ENCODE measurements at regions not wholly inside any gene's neighbourhood (a gene's known extent, or its start where the extent isn't known, plus 50 kb on each side); places are given as distances from the start of the nearest gene placed in this dataset.

GRCh38 chr4:1474126-1475090 is 68.2 kb upstream of the NKX1-1 start (continued):
- no peak for TF ChIP-seq RERE (CRISPR knock-in tag; IDR thresholded peaks at IDR 0.05; ENCODE audit: borderline replicate concordance)
- no peak for TF ChIP-seq ZNF592 (IDR thresholded peaks at IDR 0.05)
- TF ChIP-seq ZSCAN29 (IDR thresholded peaks at IDR 0.05) = no peak
- no peak for TF ChIP-seq XRCC5 (IDR thresholded peaks at IDR 0.05; ENCODE audit: low read depth, low read length)
- TF ChIP-seq KLF16 (IDR thresholded peaks at IDR 0.05) = no peak
- no peak for TF ChIP-seq PTTG1 (tag; IDR thresholded peaks at IDR 0.05; ENCODE audit: low read depth)
- TF ChIP-seq ZNF584 (CRISPR knock-in tag; IDR thresholded peaks at IDR 0.05; ENCODE audit: low read depth) = no peak
- TF ChIP-seq BCLAF1 (IDR thresholded peaks at IDR 0.05; ENCODE audit: borderline replicate concordance in 1 of 2, control insufficient read depth in 1 of 2, low read depth in 2 of 2, low read length in 1 of 2) = no peak
- TF ChIP-seq ZNF133 (CRISPR knock-in tag; IDR thresholded peaks at IDR 0.05) = no peak
- TF ChIP-seq MCM5 (IDR thresholded peaks at IDR 0.05; ENCODE audit: low read depth) = no peak

Data from K562 (cell line).